ENCODE measurements at regions not wholly inside any gene's neighbourhood (a gene's known extent, or its start where the extent isn't known, plus 50 kb on each side); places are given as distances from the start of the nearest gene placed in this dataset.

DNA sequence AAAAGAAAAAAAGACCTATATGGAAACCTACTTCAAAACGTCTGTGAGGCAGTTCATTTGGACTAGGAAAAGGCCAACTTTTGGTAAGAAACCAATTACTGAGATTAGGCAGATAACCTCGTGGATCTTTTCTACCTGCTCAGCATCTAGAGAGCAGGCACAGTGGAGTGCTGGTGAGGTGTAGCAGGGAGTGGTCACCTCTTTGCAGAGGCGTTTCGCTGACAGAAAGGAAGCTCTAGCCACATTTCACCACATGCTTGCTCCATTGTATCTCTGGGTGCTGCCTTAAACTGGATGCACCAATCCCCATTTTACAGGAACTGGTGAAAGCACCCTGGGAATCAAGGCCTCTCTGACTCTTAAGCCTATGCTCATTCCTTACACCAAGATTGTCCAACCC is 360.5 kb downstream of the LIG4 start:
- Histone ChIP-seq H3K9me3 (no peaks in the 10 kb centered on the region), H2AFZ (ENCODE audit: low read depth) (no peak overlapping the region), H3K9me2 (no peaks in the 10 kb centered on the region), H3K4me1 (ENCODE audit: control insufficient read depth in 1 of 2, insufficient read depth in 2 of 2, low read depth in 1 of 2, low read length in 1 of 2) (no peaks in the 10 kb centered on the region; a peak in 3 of 4 replicates), H3K4me3 (ENCODE audit: low read depth in 2 of 2, low read length in 1 of 2) (no peak overlapping the region), H3K36me3 (replicated peaks in 1 of 2; ENCODE audit: control insufficient read depth in 1 of 2, insufficient read depth in 2 of 2, low read length in 1 of 2) (no peaks in the 10 kb centered on the region), H4K20me1 (ENCODE audit: insufficient read depth) (peaks cover 65% of the 10 kb centered on the region), H3K4me2 (no peak overlapping the region), H3F3A (replicated peaks; ENCODE audit: insufficient read depth) (no peaks in the 10 kb centered on the region), H3K79me2 (ENCODE audit: insufficient read depth) (peaks cover 97% of the 10 kb centered on the region), H3K9ac (no peak overlapping the region), H3K27ac (ENCODE audit: low read depth in 2 of 2, low read length in 1 of 2) (no peak overlapping the region), H3K27me3 (ENCODE audit: insufficient read depth) (no peaks in the 10 kb centered on the region)
- DNase-seq: no peak
- CTCF ChIA-PET: interaction anchor here (0.9 to 1.5 kb wide), 2 partner anchors 66 to 359 kb away, joined by 3 read pairs; no protein-coding TSS in a partner anchor
- POLR2A ChIA-PET: no interaction called here
- TF ChIP-seq RFX5 (IDR thresholded peaks at IDR 0.05; ENCODE audit: low read length): no peak
- TF ChIP-seq CHD2 (IDR thresholded peaks at IDR 0.05; ENCODE audit: low read length, partially characterized antibody): no peak
- TF ChIP-seq JUND (IDR thresholded peaks at IDR 0.05): no peak
- TF ChIP-seq, protein P1, sequence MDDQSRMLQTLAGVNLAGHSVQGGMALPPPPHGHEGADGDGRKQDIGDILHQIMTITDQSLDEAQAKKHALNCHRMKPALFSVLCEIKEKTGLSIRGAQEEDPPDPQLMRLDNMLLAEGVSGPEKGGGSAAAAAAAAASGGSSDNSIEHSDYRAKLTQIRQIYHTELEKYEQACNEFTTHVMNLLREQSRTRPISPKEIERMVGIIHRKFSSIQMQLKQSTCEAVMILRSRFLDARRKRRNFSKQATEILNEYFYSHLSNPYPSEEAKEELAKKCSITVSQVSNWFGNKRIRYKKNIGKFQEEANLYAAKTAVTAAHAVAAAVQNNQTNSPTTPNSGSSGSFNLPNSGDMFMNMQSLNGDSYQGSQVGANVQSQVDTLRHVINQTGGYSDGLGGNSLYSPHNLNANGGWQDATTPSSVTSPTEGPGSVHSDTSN (IDR thresholded peaks at IDR 0.05): no peak
- no peak for TF ChIP-seq SMC3 (IDR thresholded peaks at IDR 0.05; ENCODE audit: low read depth, low read length)
- no peak for TF ChIP-seq RAD21 (IDR thresholded peaks at IDR 0.05; ENCODE audit: low read length)
- TF ChIP-seq, protein P2, sequence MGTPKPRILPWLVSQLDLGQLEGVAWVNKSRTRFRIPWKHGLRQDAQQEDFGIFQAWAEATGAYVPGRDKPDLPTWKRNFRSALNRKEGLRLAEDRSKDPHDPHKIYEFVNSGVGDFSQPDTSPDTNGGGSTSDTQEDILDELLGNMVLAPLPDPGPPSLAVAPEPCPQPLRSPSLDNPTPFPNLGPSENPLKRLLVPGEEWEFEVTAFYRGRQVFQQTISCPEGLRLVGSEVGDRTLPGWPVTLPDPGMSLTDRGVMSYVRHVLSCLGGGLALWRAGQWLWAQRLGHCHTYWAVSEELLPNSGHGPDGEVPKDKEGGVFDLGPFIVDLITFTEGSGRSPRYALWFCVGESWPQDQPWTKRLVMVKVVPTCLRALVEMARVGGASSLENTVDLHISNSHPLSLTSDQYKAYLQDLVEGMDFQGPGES (IDR thresholded peaks at IDR 0.05; ENCODE audit: low read depth, low read length): no peak
- TF ChIP-seq EP300 (IDR thresholded peaks at IDR 0.05; ENCODE audit: borderline replicate concordance in 1 of 2, low read depth in 1 of 2, low read length in 1 of 2): no peak
- no peak for TF ChIP-seq TCF12 (IDR thresholded peaks at IDR 0.05)
- TF ChIP-seq, protein P3, sequence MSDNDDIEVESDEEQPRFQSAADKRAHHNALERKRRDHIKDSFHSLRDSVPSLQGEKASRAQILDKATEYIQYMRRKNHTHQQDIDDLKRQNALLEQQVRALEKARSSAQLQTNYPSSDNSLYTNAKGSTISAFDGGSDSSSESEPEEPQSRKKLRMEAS (IDR thresholded peaks at IDR 0.05; ENCODE audit: low read depth): no peak
- TF ChIP-seq, protein P4, sequence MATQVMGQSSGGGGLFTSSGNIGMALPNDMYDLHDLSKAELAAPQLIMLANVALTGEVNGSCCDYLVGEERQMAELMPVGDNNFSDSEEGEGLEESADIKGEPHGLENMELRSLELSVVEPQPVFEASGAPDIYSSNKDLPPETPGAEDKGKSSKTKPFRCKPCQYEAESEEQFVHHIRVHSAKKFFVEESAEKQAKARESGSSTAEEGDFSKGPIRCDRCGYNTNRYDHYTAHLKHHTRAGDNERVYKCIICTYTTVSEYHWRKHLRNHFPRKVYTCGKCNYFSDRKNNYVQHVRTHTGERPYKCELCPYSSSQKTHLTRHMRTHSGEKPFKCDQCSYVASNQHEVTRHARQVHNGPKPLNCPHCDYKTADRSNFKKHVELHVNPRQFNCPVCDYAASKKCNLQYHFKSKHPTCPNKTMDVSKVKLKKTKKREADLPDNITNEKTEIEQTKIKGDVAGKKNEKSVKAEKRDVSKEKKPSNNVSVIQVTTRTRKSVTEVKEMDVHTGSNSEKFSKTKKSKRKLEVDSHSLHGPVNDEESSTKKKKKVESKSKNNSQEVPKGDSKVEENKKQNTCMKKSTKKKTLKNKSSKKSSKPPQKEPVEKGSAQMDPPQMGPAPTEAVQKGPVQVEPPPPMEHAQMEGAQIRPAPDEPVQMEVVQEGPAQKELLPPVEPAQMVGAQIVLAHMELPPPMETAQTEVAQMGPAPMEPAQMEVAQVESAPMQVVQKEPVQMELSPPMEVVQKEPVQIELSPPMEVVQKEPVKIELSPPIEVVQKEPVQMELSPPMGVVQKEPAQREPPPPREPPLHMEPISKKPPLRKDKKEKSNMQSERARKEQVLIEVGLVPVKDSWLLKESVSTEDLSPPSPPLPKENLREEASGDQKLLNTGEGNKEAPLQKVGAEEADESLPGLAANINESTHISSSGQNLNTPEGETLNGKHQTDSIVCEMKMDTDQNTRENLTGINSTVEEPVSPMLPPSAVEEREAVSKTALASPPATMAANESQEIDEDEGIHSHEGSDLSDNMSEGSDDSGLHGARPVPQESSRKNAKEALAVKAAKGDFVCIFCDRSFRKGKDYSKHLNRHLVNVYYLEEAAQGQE (IDR thresholded peaks at IDR 0.05; ENCODE audit: low read depth, low read length): no peak
- TF ChIP-seq SIN3A (IDR thresholded peaks at IDR 0.05; ENCODE audit: borderline replicate concordance, low read depth, low read length): no peak
- no peak for TF ChIP-seq RCOR1 (IDR thresholded peaks at IDR 0.05; ENCODE audit: low read length)
- no peak for TF ChIP-seq GATA2 (CRISPR knock-in tag; IDR thresholded peaks at IDR 0.05)
- TF ChIP-seq MXI1 (IDR thresholded peaks at IDR 0.05; ENCODE audit: low read depth, low read length): no peak
- 61% methylated on average over 4 of the region's 4 CpGs for WGBS (ENCODE audit: low lambda C conversion rate)
